ENCODE measurements at regions not wholly inside any gene's neighbourhood (a gene's known extent, or its start where the extent isn't known, plus 50 kb on each side); places are given as distances from the start of the nearest gene placed in this dataset.

DNA sequence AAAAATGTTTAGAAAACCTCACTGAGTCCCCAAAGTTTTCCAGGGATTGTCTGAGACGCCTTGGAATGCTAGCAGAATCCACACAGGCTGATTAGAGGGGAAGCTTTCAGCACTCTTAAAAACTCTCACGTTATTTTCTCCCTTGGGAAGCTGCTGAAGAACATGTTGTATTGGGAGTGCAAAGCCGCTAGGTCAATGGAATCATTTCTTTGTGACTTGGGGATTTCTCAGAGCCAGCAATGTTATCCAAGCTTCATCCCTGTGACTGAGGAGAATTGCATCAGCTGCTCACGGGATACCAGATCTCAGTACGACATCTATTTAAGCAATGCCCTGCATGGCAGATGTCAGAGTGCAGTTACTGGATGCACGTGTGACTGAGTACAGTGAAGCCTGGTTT lies 426.4 kb upstream of the MPDZ start:
- Histone ChIP-seq H3K9me3 (no peaks in the 10 kb centered on the region), H3K4me3 (no peak overlapping the region), H3K4me2 (no peak overlapping the region), H3K27ac (no peak overlapping the region), H3K4me1 (no peaks in the 10 kb centered on the region)
- CTCF ChIA-PET, result no interaction called here
- no peak for ATAC-seq
- no peak for FAIRE-seq
- DNase-seq (ENCODE audit: low read depth in 1 of 2, low spot score in 1 of 2), result no peak
- POLR2A ChIA-PET, result no interaction called here
- TF ChIP-seq HES2 (IDR thresholded peaks at IDR 0.05), result no peak
- no peak for TF ChIP-seq CTCF (IDR thresholded peaks at IDR 0.05)
- no peak for TF ChIP-seq EP300 (IDR thresholded peaks at IDR 0.05)
- no peak for TF ChIP-seq FOSL2 (IDR thresholded peaks at IDR 0.05)
- TF ChIP-seq FOSL2 (CRISPR knock-in tag; IDR thresholded peaks at IDR 0.05), result no peak
- TF ChIP-seq ESRRA (IDR thresholded peaks at IDR 0.05; ENCODE audit: borderline replicate concordance, low read length), result no peak
- TF ChIP-seq EHMT2 (IDR thresholded peaks at IDR 0.05; ENCODE audit: low read depth), result no peak
- no peak for TF ChIP-seq BHLHE40 (IDR thresholded peaks at IDR 0.05; ENCODE audit: low read depth, low read length)
- TF ChIP-seq, protein P1, sequence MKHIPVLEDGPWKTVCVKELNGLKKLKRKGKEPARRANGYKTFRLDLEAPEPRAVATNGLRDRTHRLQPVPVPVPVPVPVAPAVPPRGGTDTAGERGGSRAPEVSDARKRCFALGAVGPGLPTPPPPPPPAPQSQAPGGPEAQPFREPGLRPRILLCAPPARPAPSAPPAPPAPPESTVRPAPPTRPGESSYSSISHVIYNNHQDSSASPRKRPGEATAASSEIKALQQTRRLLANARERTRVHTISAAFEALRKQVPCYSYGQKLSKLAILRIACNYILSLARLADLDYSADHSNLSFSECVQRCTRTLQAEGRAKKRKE (CRISPR knock-in tag; IDR thresholded peaks at IDR 0.05; ENCODE audit: low read depth), result no peak
- no peak for TF ChIP-seq ZNF302 (CRISPR knock-in tag; IDR thresholded peaks at IDR 0.05)
- no peak for TF ChIP-seq TP53 (CRISPR knock-in tag; IDR thresholded peaks at IDR 0.05)
- TF ChIP-seq GATA3 (IDR thresholded peaks at IDR 0.05; ENCODE audit: borderline replicate concordance), result no peak
- no peak for TF ChIP-seq RAD21 (conservative IDR thresholded peaks at IDR 0.05 in 1 of 2, IDR thresholded peaks at IDR 0.05 in 1 of 2)
- TF ChIP-seq RCOR1 (IDR thresholded peaks at IDR 0.05; ENCODE audit: low read depth, low read length), result no peak
- TF ChIP-seq KDM1A (IDR thresholded peaks at IDR 0.05; ENCODE audit: low read depth), result no peak
- no peak for TF ChIP-seq CHD2 (IDR thresholded peaks at IDR 0.05; ENCODE audit: low read length, partially characterized antibody)
- no peak for TF ChIP-seq ZSCAN20 (CRISPR knock-in tag; IDR thresholded peaks at IDR 0.05)
- TF ChIP-seq JUN (IDR thresholded peaks at IDR 0.05), result no peak
- TF ChIP-seq HMGXB4 (CRISPR knock-in tag; IDR thresholded peaks at IDR 0.05; ENCODE audit: borderline replicate concordance), result no peak
- WGBS (ENCODE audit: missing lambda C conversion rate), result 14% methylated on average over 6 of the region's 6 CpGs

GRCh38 chr9:13705373-13705772 lies 425.9 kb upstream of the MPDZ start:
- FAIRE-seq (peak; percentile 23), ATAC-seq (no peak), DNase-seq (ENCODE audit: low read depth in 1 of 2, low spot score in 1 of 2) (no peak)
- CTCF ChIA-PET, result no interaction called here
- POLR2A ChIA-PET, result no interaction called here
- Histone ChIP-seq H3K9me3 (no peaks in the 10 kb centered on the region), H3K4me3 (no peak overlapping the region), H3K4me1 (no peaks in the 10 kb centered on the region), H3K4me2 (no peak overlapping the region), H3K27ac (no peak overlapping the region)
- TF ChIP-seq HOXB13 (CRISPR knock-in tag; IDR thresholded peaks at IDR 0.05; ENCODE audit: low read depth), result no peak
- no peak for TF ChIP-seq E2F6 (IDR thresholded peaks at IDR 0.05; ENCODE audit: borderline replicate concordance, low read depth)
- no peak for TF ChIP-seq CHD4 (IDR thresholded peaks at IDR 0.05; ENCODE audit: borderline replicate concordance)
- TF ChIP-seq NR3C1 (IDR thresholded peaks at IDR 0.05), result no peak
- TF ChIP-seq NPAS2 (CRISPR knock-in tag; IDR thresholded peaks at IDR 0.05; ENCODE audit: borderline replicate concordance), result no peak
- WGBS (ENCODE audit: missing lambda C conversion rate), result 9% methylated on average over 3 of the region's 3 CpGs

Measured in A549 (cell line).